Thyroid gland (tissue), 4 donors: ENCODE measurements at regions not wholly inside any gene's neighbourhood (a gene's known extent, or its start where the extent isn't known, plus 50 kb on each side); places are given as distances from the start of the nearest gene placed in this dataset.

Experiments
- DNase-seq, 2 donors: peaks; one replicate each; pipeline ENCODE4 v3.0.0-alpha.2; 2019
- H3K27ac ChIP-seq, 3 donors: fragments of 200-600 bp; sonication (generic); 1 replicate in 2 of 3; 2 replicates in 1 of 3; pipeline ENCODE4 v1.5.1; 2016 to 2019; ENCODE audit warnings: mild to moderate bottlenecking in 1 of 3, moderate library complexity in 1 of 3
- H3K27me3 ChIP-seq: fragments of 200-600 bp; sonication (generic); one replicate; pipeline ENCODE4 v1.5.1; 2019
- H3K36me3 ChIP-seq, 2 donors: fragments of 200-600 bp; sonication (generic); one replicate each; pipeline ENCODE4 v1.5.1; 2016 to 2019
- H3K4me1 ChIP-seq, 2 donors: fragments of 200-600 bp; sonication (generic); one replicate each; pipeline ENCODE4 v1.5.1; 2017 to 2019
- H3K4me3 ChIP-seq, 3 donors: fragments of 200-600 bp; sonication (generic); replicated peaks in 1 of 3; 1 replicate in 2 of 3; 2 replicates in 1 of 3; pipeline ENCODE4 v1.5.1; 2016; ENCODE audit warnings: mild to moderate bottlenecking in 1 of 3
- H3K9me3 ChIP-seq: fragments of 200-600 bp; sonication (generic); one replicate; pipeline ENCODE4 v1.5.1; 2017
- POLR2A ChIP-seq, 2 donors: fragments of 450-650 bp; IDR thresholded peaks; one replicate each; pipeline ENCODE4 v1.6.1; 2017; ENCODE audit warnings: antibody characterized with exemption in 2 of 2, mild to moderate bottlenecking in 2 of 2, moderate library complexity in 1 of 2
- WGBS, 2 donors: methylation state at CpG; one replicate each; pipeline ENCODE4 v1.1.5; 2017; 5-methylcytosine and 5-hydroxymethylcytosine counted together
- intact Hi-C: fragments of 100-400 bp; cut with DNase I; formaldehyde crosslinking; loops from one replicate; pipeline ENCODE4 v1.15.1; 2023
- TF ChIP-seq, protein P1 (sequence below), 6 experiments: fragments of 200-600 bp in 3 of 6; fragments of 450-650 bp in 3 of 6; sonication (generic) in 3 of 6; IDR thresholded peaks; one replicate each; pipeline ENCODE4 v1.5.1; 2016 to 2019; ENCODE audit warnings: antibody characterized with exemption in 6 of 6, mild to moderate bottlenecking in 2 of 6, inconsistent platforms in 1 of 6, moderate library complexity in 1 of 6

DNA sequence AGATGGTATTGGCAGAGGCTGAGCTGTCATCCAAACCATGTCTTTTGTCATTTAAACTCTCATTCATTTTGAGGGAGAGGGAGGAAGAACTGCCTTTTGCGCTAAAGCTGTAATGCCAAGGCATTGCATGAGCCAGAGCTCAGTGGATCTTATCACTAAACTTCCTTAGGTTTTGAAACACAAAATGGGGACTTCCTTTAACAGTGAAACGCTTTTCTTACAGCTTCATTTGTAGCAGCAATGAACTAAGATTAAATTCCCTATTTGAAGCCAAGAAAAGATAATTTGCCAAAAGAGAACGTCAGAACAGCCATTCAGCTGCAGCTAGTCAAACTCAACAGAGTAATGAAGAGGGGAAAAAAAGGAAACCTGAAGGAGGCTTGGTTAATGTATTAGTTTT lies 143.5 kb upstream of the MMADHC start:
- no peak overlapping the region for H3K27ac ChIP-seq
- no peak overlapping the region for H3K4me3 ChIP-seq
- H3K9me3 ChIP-seq = no peaks in the 10 kb centered on the region
- H3K4me1 ChIP-seq = no peaks in the 10 kb centered on the region
- no peaks in the 10 kb centered on the region for H3K36me3 ChIP-seq
- TF ChIP-seq, protein P1, sequence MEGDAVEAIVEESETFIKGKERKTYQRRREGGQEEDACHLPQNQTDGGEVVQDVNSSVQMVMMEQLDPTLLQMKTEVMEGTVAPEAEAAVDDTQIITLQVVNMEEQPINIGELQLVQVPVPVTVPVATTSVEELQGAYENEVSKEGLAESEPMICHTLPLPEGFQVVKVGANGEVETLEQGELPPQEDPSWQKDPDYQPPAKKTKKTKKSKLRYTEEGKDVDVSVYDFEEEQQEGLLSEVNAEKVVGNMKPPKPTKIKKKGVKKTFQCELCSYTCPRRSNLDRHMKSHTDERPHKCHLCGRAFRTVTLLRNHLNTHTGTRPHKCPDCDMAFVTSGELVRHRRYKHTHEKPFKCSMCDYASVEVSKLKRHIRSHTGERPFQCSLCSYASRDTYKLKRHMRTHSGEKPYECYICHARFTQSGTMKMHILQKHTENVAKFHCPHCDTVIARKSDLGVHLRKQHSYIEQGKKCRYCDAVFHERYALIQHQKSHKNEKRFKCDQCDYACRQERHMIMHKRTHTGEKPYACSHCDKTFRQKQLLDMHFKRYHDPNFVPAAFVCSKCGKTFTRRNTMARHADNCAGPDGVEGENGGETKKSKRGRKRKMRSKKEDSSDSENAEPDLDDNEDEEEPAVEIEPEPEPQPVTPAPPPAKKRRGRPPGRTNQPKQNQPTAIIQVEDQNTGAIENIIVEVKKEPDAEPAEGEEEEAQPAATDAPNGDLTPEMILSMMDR (IDR thresholded peaks at IDR 0.05) = no peak
- H3K27me3 ChIP-seq = no peaks in the 10 kb centered on the region
- intact Hi-C loops = no loop called here
- WGBS, 2 donors = 68 to 71% methylated on average over 3 of the region's 3 CpGs
- DNase-seq = no peak

DNA sequence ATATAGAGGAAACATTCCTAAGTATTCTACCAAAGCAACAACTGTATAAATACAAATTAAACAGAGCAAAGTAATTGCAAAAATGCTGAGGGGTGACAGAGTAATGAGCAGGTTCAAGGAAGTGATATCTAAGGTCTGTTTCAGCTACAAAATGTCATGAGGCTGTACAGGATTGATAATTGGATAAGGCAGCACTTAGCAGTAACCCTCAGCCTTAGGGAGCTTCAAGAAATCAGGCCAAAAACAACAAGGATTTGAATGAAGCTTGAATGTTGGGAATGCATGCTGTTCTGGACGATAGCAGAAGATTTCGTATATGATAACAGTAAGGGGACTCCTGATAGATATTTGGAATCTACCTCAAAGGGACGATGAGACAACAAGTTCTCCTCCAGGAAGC lies 142.0 kb upstream of the MMADHC start:
- no peak for DNase-seq
- no peak overlapping the region for H3K4me3 ChIP-seq
- H3K36me3 ChIP-seq = no peaks in the 10 kb centered on the region
- 59 to 60% methylated on average over 3 of the region's 3 CpGs for WGBS, 2 donors
- no peaks in the 10 kb centered on the region for H3K9me3 ChIP-seq
- TF ChIP-seq POLR2A (IDR thresholded peaks at IDR 0.05) = no peak
- TF ChIP-seq, protein P1 (IDR thresholded peaks at IDR 0.05) = no peak
- H3K27ac ChIP-seq = no peak overlapping the region
- H3K27me3 ChIP-seq = no peaks in the 10 kb centered on the region
- no peaks in the 10 kb centered on the region for H3K4me1 ChIP-seq
- intact Hi-C loops = no loop called here

DNA sequence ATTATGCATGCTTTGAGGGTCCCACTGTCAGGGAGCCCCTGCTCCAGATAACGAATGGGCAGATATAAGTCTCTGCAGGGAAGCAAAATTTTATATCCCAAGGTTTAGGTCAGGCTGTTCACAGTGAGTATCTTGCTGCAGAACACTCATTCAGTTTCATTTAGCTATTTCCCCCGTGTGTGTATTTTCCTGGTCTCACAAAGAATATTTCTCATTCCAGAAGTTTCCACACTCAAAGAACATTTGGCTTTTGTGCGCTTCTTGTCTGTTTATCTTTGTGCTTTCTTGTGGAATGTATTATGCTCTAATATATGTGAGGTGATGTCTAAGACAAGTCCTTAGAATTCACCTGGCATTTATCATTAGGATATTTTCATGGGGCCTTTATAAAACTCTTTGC lies 140.4 kb upstream of the MMADHC start:
- Histone ChIP-seq H3K4me1 (no peaks in the 10 kb centered on the region), H3K27me3 (no peaks in the 10 kb centered on the region), H3K4me3 (no peak overlapping the region), H3K27ac (no peak overlapping the region), H3K36me3 (no peaks in the 10 kb centered on the region), H3K9me3 (no peaks in the 10 kb centered on the region)
- intact Hi-C loops = no loop called here
- 74 to 82% methylated on average over 3 of the region's 3 CpGs for WGBS, 2 donors
- TF ChIP-seq, protein P1 (IDR thresholded peaks at IDR 0.05) = no peak
- DNase-seq = no peak

DNA sequence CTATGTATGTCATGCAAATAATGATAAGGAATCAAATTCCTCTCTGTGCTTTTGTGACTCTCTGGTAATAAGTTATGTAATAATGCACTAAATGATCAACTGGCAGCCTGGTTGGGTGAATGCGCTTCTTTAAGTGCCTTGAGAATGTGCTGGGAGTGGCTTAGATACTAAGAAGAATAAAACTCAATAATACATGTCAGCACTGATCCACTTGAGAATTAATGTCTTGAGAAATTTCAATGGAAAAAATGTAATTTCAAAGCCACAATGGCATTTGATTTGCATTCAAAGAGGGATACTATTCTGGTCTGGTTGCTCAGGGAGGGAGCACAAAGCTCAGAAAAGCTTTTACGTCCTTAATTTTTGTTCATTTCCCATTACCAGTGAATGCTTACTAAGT lies 137.7 kb upstream of the MMADHC start:
- H3K27me3 ChIP-seq = no peaks in the 10 kb centered on the region
- WGBS, 2 donors = 90 to 93% methylated on average over 2 of the region's 2 CpGs
- intact Hi-C loops = no loop called here
- no peaks in the 10 kb centered on the region for H3K36me3 ChIP-seq
- TF ChIP-seq, protein P1 (IDR thresholded peaks at IDR 0.05) = no peak
- no peak for TF ChIP-seq POLR2A (IDR thresholded peaks at IDR 0.05)
- no peak for DNase-seq
- H3K27ac ChIP-seq = no peak overlapping the region
- H3K4me3 ChIP-seq = no peak overlapping the region
- H3K9me3 ChIP-seq = no peaks in the 10 kb centered on the region
- H3K4me1 ChIP-seq = no peaks in the 10 kb centered on the region

DNA sequence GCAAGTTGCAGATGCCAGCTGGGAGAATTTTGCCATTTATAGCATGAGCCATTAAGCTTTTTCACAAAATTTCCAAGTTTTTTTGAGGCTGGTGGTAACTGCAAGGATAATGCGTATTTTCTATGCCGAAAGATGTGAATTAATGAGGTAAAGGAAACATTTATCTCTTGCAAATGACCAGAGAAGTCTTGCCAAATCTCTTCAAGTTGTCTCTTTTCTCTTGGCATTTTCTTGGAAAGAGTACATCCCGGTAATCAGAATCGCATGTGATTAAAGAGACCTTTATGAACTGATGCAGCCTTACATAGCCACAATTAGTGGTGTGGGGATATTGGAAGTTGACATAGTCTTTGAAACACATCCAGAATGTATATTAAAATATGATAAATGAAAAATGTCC lies 136.5 kb upstream of the MMADHC start:
- H3K4me1 ChIP-seq = no peaks in the 10 kb centered on the region
- H3K4me3 ChIP-seq = no peak overlapping the region
- no peak for DNase-seq
- TF ChIP-seq POLR2A (IDR thresholded peaks at IDR 0.05) = no peak
- TF ChIP-seq, protein P1 (IDR thresholded peaks at IDR 0.05) = no peak
- 87 to 89% methylated on average over 4 of the region's 4 CpGs for WGBS, 2 donors
- intact Hi-C loops = no loop called here
- no peak overlapping the region for H3K27ac ChIP-seq
- H3K9me3 ChIP-seq = no peaks in the 10 kb centered on the region
- H3K36me3 ChIP-seq = no peaks in the 10 kb centered on the region
- no peaks in the 10 kb centered on the region for H3K27me3 ChIP-seq
